Stimulated activated CD4-positive, alpha-beta T cell treated with anti-CD3 and anti-CD28 coated beads, Interleukin-1b, Interleukin-23, amount 100 ng/mL, for 48 hours (primary cell): ENCODE measurements at regions not wholly inside any gene's neighbourhood (a gene's known extent, or its start where the extent isn't known, plus 50 kb on each side); places are given as distances from the start of the nearest gene placed in this dataset.
"Not testable (repeated sequence)": the region's sequence is repeated elsewhere in the genome, so short reads cannot be mapped to it uniquely, and the experiment has no call there.

ENCODE experiments used
- DNase-seq: peaks from one replicate; pipeline ENCODE4 v3.0.0-alpha.2; 2020

- peak; percentile 56 for DNase-seq
Observed at GRCh38 chr6:26268659-26269402, 96.2 kb upstream of the BTN3A2 start.

GRCh38 chr6:26269531-26270485 is 95.2 kb upstream of the BTN3A2 start:
- peak; percentile 19 for DNase-seq

- DNase-seq: peak; percentile 23
Observed at GRCh38 chr6:26270486-26270861, 94.5 kb upstream of the BTN3A2 start.

- peak; percentile 77 for DNase-seq
Observed at GRCh38 chr6:26270903-26271667, 93.9 kb upstream of the BTN3A2 start.

- peak; percentile 16 for DNase-seq
Observed at GRCh38 chr6:26271668-26272024, 93.4 kb upstream of the BTN3A2 start.

GRCh38 chr6:26272171-26272637 is 92.8 kb upstream of the BTN3A2 start:
- DNase-seq: peak; percentile 59

GRCh38 chr6:26273673-26274588 is 91.1 kb upstream of the BTN3A2 start:
- DNase-seq: no peak

- no peak for DNase-seq
Observed at GRCh38 chr6:26275663-26276062, 89.3 kb upstream of the BTN3A2 start.

GRCh38 chr6:26276841-26277648 is 88.0 kb upstream of the BTN3A2 start:
- DNase-seq: no peak

GRCh38 chr6:26278536-26278935 is 86.5 kb upstream of the BTN3A2 start:
- no peak for DNase-seq

- not testable (repeated sequence) for DNase-seq
Observed at GRCh38 chr6:26279371-26279770, 85.6 kb upstream of the BTN3A2 start.

GRCh38 chr6:26280407-26280806 is 84.6 kb upstream of the BTN3A2 start:
- no peak for DNase-seq

- DNase-seq: peak; percentile 70
Observed at GRCh38 chr6:26284537-26285142, 80.4 kb upstream of the BTN3A2 start.

- peak; percentile 98 for DNase-seq
Observed at GRCh38 chr6:26285143-26286134, 79.6 kb upstream of the BTN3A2 start.

- DNase-seq: peak; percentile 69
Observed at GRCh38 chr6:26286168-26286877, 78.7 kb upstream of the BTN3A2 start.

GRCh38 chr6:26288155-26288554 is 76.8 kb upstream of the BTN3A2 start:
- DNase-seq: no peak

GRCh38 chr6:26290941-26291340 is 74.1 kb upstream of the BTN3A2 start:
- no peak for DNase-seq

- DNase-seq: no peak
Observed at GRCh38 chr6:26292709-26293108, 72.3 kb upstream of the BTN3A2 start.

GRCh38 chr6:26294302-26294701 is 70.7 kb upstream of the BTN3A2 start:
- DNase-seq: no peak
